ENCODE measurements at regions not wholly inside any gene's neighbourhood (a gene's known extent, or its start where the extent isn't known, plus 50 kb on each side); places are given as distances from the start of the nearest gene placed in this dataset.

DNA sequence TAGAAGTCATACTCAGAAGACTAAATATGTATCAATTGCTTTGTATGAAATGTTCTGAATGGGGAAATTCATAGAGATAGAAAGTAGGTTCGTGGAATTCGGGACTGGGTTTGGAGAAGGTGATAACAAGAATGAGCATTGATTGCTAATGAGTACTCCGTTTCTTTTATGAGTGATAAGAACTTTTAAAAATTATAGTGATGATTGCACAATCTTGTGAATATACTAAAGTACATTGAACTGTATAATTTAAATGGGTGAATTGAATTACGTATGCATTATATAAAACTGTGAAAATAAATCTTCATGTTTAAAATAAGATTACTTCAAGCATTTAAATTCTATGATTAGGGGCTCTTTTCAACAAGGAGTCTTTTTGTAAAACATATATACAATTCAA lies 425.6 kb upstream of the NCAM2 start:
- Histone ChIP-seq H3K9me3 (ENCODE audit: control insufficient read depth, low read depth, low read length) (no peaks in the 10 kb centered on the region), H3K27ac (ENCODE audit: low read length) (no peak overlapping the region), H3K4me1 (ENCODE audit: control insufficient read depth, insufficient read depth, low read length) (no peaks in the 10 kb centered on the region), H3K4me3 (ENCODE audit: low read length) (no peak overlapping the region), H3K27me3 (ENCODE audit: control insufficient read depth, insufficient read depth, low read length) (no peaks in the 10 kb centered on the region), H3K36me3 (ENCODE audit: control insufficient read depth, insufficient read depth, low read length) (no peaks in the 10 kb centered on the region)
- DNase-seq, result no peak
- 100% methylated on average over 3 of the region's 4 CpGs for WGBS (ENCODE audit: insufficient coverage, low lambda C conversion rate)

DNA sequence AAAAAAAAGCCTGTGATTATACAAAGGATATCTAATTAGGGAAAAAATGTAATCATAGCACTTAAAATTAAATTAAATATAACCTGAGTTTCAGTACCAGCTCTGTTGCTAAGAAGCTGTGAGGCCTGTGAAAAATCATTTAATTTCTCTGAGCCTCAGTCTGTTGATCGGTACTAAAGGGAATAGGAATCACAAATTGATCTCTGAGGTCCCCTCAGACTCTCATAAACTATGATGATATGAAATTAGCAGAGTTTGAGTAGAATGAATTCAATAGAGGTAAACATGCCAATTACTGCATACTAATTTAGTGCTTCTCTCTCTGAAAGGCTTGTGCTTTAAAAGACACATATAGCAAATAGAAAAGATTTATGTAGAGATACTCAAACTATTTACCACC lies 416.8 kb upstream of the NCAM2 start:
- DNase-seq, result no peak

DNA sequence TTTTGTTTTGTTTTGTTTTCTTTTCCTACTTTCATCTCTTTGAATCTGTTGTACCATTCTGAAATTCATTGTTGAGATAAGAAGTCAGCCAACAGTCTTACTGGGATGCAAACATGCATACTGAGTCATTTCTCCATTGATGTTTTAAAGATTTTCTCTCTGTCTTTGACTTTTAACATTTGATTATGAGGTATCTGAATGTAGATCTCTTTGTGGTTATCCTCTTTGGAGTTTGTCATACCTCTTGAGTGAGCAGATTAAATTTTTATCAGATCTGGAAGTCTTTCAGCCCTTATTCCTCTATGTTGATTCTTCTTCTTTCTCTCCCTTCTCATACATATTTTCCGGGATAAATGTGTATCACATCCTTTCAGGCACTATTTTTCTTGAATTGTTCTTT lies 406.9 kb upstream of the NCAM2 start:
- WGBS (ENCODE audit: insufficient coverage, low lambda C conversion rate), result 100% methylated on average over 1 of the region's 1 CpG
- no peak overlapping the region for H3K4me3 ChIP-seq (ENCODE audit: low read length)
- H3K27ac ChIP-seq (ENCODE audit: low read length), result no peak overlapping the region
- DNase-seq, result no peak
- H3K36me3 ChIP-seq (ENCODE audit: control insufficient read depth, insufficient read depth, low read length), result no peaks in the 10 kb centered on the region
- H3K27me3 ChIP-seq (ENCODE audit: control insufficient read depth, insufficient read depth, low read length), result no peaks in the 10 kb centered on the region
- H3K9me3 ChIP-seq (ENCODE audit: control insufficient read depth, low read depth, low read length), result no peaks in the 10 kb centered on the region
- no peaks in the 10 kb centered on the region for H3K4me1 ChIP-seq (ENCODE audit: control insufficient read depth, insufficient read depth, low read length)

More for the DNA sequence above, 416.8 kb upstream of the NCAM2 start:
- WGBS (ENCODE audit: insufficient coverage, low lambda C conversion rate), result no CpG with 5 or more reads among the region's 1 CpG
- Histone ChIP-seq H3K36me3 (ENCODE audit: control insufficient read depth, insufficient read depth, low read length) (no peaks in the 10 kb centered on the region), H3K4me1 (ENCODE audit: control insufficient read depth, insufficient read depth, low read length) (no peaks in the 10 kb centered on the region), H3K27ac (ENCODE audit: low read length) (no peak overlapping the region), H3K4me3 (ENCODE audit: low read length) (no peak overlapping the region), H3K9me3 (ENCODE audit: control insufficient read depth, low read depth, low read length) (peaks cover 4% of the 10 kb centered on the region), H3K27me3 (ENCODE audit: control insufficient read depth, insufficient read depth, low read length) (no peaks in the 10 kb centered on the region)

DNA sequence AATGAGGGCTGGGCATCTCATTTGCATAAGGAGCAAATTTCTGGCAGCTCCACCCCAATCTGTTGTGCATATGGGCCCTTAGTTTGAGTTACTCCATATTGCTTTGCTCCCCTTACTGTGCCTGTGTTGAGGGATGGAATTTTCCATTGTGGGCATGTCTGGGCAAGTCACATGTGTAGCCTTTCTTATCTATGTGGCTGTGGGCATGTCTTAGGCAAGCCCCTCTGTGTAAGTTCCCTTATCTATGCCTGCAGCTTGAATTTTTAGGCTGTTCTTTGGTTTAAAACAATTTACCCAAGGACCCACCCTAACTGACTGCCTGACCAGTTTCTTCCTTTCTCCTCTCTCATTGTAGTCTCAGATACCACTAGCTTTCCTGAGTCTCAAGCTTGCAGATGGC lies 405.7 kb upstream of the NCAM2 start:
- H3K4me1 ChIP-seq (ENCODE audit: control insufficient read depth, insufficient read depth, low read length), result no peaks in the 10 kb centered on the region
- H3K9me3 ChIP-seq (ENCODE audit: control insufficient read depth, low read depth, low read length), result no peaks in the 10 kb centered on the region
- no peak overlapping the region for H3K4me3 ChIP-seq (ENCODE audit: low read length)
- H3K27me3 ChIP-seq (ENCODE audit: control insufficient read depth, insufficient read depth, low read length), result no peaks in the 10 kb centered on the region
- no peaks in the 10 kb centered on the region for H3K36me3 ChIP-seq (ENCODE audit: control insufficient read depth, insufficient read depth, low read length)
- H3K27ac ChIP-seq (ENCODE audit: low read length), result no peak overlapping the region
- no peak for DNase-seq

DNA sequence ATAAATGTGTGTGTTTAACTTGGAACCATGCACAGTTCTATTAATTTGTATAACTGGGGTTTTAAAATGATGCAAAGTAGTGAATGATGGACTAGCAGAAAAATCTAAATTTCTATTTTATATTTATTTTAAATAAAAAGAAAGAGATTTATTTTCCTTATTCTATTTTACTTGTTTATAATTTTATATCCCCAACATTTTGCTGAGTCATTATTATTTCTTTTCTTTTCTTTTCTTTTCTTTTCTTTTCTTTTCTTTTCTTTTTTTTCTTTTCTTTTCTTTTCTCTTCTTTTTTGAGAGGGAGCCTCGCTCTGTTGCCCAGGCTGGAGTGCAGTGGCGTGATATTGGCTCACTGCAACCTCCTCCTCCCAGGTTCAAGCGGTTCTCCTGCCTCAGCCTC lies 395.0 kb upstream of the NCAM2 start:
- H3K27me3 ChIP-seq (ENCODE audit: control insufficient read depth, insufficient read depth, low read length), result no peaks in the 10 kb centered on the region
- no CpG with 5 or more reads among the region's 3 CpGs for WGBS (ENCODE audit: insufficient coverage, low lambda C conversion rate)
- no peak overlapping the region for H3K27ac ChIP-seq (ENCODE audit: low read length)
- DNase-seq, result no peak
- no peaks in the 10 kb centered on the region for H3K9me3 ChIP-seq (ENCODE audit: control insufficient read depth, low read depth, low read length)
- H3K4me3 ChIP-seq (ENCODE audit: low read length), result no peak overlapping the region
- H3K36me3 ChIP-seq (ENCODE audit: control insufficient read depth, insufficient read depth, low read length), result no peaks in the 10 kb centered on the region
- no peaks in the 10 kb centered on the region for H3K4me1 ChIP-seq (ENCODE audit: control insufficient read depth, insufficient read depth, low read length)

DNA sequence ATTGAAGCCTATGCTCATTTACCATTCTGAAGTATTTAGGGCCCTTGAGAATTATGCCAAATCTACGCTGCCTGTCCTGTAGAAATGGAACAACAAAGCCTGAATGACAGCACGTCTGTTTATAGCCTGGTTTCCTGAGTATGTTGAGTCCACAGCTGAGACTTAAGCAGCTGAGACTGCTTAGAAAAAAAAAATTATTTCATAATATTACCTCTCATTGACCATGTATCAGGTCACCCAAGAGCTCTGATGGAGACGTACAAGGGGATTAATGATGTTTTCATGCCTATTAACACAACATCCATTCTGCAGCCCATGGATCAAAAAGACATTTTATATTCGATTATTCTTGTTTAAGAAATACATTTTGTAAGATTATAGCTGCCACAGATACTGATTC lies 387.2 kb upstream of the NCAM2 start:
- Histone ChIP-seq H3K9me3 (ENCODE audit: control insufficient read depth, low read depth, low read length) (no peaks in the 10 kb centered on the region), H3K36me3 (ENCODE audit: control insufficient read depth, insufficient read depth, low read length) (no peaks in the 10 kb centered on the region), H3K27ac (ENCODE audit: low read length) (no peak overlapping the region), H3K27me3 (ENCODE audit: control insufficient read depth, insufficient read depth, low read length) (no peaks in the 10 kb centered on the region), H3K4me3 (ENCODE audit: low read length) (no peak overlapping the region), H3K4me1 (ENCODE audit: control insufficient read depth, insufficient read depth, low read length) (no peaks in the 10 kb centered on the region)
- no peak for DNase-seq
- no CpG with 5 or more reads among the region's 4 CpGs for WGBS (ENCODE audit: insufficient coverage, low lambda C conversion rate)

DNA sequence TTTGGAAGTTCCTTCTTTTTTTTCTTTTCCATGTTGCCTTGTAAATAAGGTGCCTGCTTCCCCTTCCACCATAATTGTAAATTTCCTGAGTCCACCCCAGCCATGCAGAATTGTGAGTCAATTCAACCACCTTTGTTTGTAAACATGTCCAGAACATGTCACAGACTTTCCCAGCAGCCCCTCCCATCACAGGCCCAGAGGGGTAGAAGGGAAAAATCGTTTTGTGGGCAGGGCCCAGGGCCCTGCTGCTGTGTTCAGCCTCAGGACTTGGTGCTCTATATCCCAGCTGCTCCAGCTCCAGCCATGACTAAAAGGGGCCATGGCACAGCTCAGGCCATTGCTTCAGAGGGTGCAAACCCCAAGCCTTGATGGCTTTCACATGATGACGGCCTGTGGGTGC lies 384.6 kb upstream of the NCAM2 start:
- H3K36me3 ChIP-seq (ENCODE audit: control insufficient read depth, insufficient read depth, low read length), result no peaks in the 10 kb centered on the region
- no CpG with 5 or more reads among the region's 2 CpGs for WGBS (ENCODE audit: insufficient coverage, low lambda C conversion rate)
- no peaks in the 10 kb centered on the region for H3K9me3 ChIP-seq (ENCODE audit: control insufficient read depth, low read depth, low read length)
- H3K27ac ChIP-seq (ENCODE audit: low read length), result no peak overlapping the region
- H3K27me3 ChIP-seq (ENCODE audit: control insufficient read depth, insufficient read depth, low read length), result no peaks in the 10 kb centered on the region
- H3K4me1 ChIP-seq (ENCODE audit: control insufficient read depth, insufficient read depth, low read length), result no peaks in the 10 kb centered on the region
- H3K4me3 ChIP-seq (ENCODE audit: low read length), result no peak overlapping the region
- DNase-seq, result no peak

DNA sequence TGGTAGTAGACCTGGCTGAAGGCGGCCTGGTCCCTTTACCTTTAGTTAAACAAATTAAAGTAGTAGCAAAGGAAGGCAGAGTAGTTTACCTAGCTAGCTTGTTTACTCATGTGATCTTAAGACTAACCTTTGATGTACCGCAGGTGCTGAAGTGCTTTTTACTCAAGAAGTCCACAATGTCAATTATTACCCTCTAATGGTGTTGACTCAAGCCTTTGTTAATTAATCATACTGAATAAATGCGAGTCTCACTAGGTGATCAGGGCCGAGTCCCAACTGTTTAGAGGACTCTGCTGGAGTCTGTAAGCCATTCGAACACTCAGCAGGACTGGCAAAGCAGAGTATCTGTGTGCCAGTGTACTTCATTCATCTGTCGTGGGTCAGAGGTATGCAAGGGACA lies 381.1 kb upstream of the NCAM2 start:
- DNase-seq, result no peak
- Histone ChIP-seq H3K4me1 (ENCODE audit: control insufficient read depth, insufficient read depth, low read length) (no peaks in the 10 kb centered on the region), H3K27ac (ENCODE audit: low read length) (no peak overlapping the region), H3K9me3 (ENCODE audit: control insufficient read depth, low read depth, low read length) (no peaks in the 10 kb centered on the region), H3K36me3 (ENCODE audit: control insufficient read depth, insufficient read depth, low read length) (no peaks in the 10 kb centered on the region), H3K27me3 (ENCODE audit: control insufficient read depth, insufficient read depth, low read length) (no peaks in the 10 kb centered on the region), H3K4me3 (ENCODE audit: low read length) (no peak overlapping the region)
- WGBS (ENCODE audit: insufficient coverage, low lambda C conversion rate), result no CpG with 5 or more reads among the region's 6 CpGs

DNA sequence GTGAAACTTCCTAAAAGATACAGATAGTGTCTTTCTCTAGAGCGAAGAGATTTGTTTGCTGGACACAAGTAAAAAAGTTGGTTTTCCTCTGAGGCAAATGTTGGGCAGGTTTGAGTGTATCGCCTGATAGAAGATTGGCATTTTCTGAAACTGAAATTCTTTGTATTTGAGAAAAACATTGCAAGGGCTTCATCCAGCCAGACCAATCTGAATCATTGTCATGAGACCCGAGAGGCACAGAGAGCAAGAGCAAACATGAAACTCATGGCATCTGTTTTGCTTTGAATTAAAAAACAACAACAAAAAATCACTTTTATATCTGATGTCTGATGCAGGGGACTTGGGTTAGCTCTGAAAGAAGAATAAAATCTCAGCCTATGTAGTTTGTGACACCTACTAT lies 379.3 kb upstream of the NCAM2 start:
- Histone ChIP-seq H3K27ac (ENCODE audit: low read length) (no peak overlapping the region), H3K4me3 (ENCODE audit: low read length) (no peak overlapping the region), H3K9me3 (ENCODE audit: control insufficient read depth, low read depth, low read length) (no peaks in the 10 kb centered on the region), H3K36me3 (ENCODE audit: control insufficient read depth, insufficient read depth, low read length) (no peaks in the 10 kb centered on the region), H3K4me1 (ENCODE audit: control insufficient read depth, insufficient read depth, low read length) (no peaks in the 10 kb centered on the region), H3K27me3 (ENCODE audit: control insufficient read depth, insufficient read depth, low read length) (no peaks in the 10 kb centered on the region)
- no peak for DNase-seq
- 100% methylated on average over 1 of the region's 3 CpGs for WGBS (ENCODE audit: insufficient coverage, low lambda C conversion rate)

DNA sequence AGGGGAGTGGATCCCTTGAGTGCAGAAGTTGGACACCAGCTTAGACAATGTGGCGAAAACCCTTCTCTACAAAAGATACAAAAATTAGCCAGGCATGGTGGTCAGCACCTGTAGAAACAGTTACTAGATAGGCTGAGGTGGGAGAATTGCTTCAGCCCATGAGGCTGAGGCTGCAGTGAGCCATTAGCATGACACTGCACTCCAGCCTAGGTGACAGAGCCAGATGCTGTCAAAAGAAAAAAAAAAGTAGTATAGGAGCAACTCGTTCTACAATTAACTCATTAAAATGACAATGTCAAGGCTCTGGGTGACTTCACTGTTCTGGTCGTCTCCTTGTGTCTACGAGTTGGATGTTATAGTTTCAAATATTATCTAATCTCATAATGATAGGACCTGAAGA lies 370.6 kb upstream of the NCAM2 start:
- no peaks in the 10 kb centered on the region for H3K4me1 ChIP-seq (ENCODE audit: control insufficient read depth, insufficient read depth, low read length)
- H3K9me3 ChIP-seq (ENCODE audit: control insufficient read depth, low read depth, low read length), result no peaks in the 10 kb centered on the region
- DNase-seq, result no peak
- H3K27ac ChIP-seq (ENCODE audit: low read length), result no peak overlapping the region
- H3K36me3 ChIP-seq (ENCODE audit: control insufficient read depth, insufficient read depth, low read length), result no peaks in the 10 kb centered on the region
- WGBS (ENCODE audit: insufficient coverage, low lambda C conversion rate), result no CpG with 5 or more reads among the region's 4 CpGs
- H3K4me3 ChIP-seq (ENCODE audit: low read length), result no peak overlapping the region
- no peaks in the 10 kb centered on the region for H3K27me3 ChIP-seq (ENCODE audit: control insufficient read depth, insufficient read depth, low read length)

DNA sequence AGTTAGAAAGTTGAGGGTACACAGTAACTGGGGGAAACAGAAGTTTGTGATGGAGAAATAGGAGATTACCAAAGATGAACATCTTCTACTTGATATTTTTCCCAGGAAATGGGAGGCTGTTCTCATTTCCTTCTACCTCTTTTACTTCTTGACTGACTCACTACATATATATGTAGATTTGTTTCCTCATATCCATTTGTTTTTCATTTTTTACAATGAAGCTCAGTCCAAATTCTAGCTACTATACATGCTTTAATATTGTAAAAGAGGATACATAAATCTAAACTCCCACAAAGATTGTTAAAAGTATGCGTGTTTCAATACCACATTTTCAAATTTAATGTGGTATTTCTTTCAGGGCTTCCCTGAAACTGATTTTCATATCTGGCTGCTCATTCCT lies 366.6 kb upstream of the NCAM2 start:
- Histone ChIP-seq H3K4me1 (ENCODE audit: control insufficient read depth, insufficient read depth, low read length) (no peaks in the 10 kb centered on the region), H3K36me3 (ENCODE audit: control insufficient read depth, insufficient read depth, low read length) (no peaks in the 10 kb centered on the region), H3K27ac (ENCODE audit: low read length) (no peak overlapping the region), H3K27me3 (ENCODE audit: control insufficient read depth, insufficient read depth, low read length) (no peaks in the 10 kb centered on the region), H3K4me3 (ENCODE audit: low read length) (no peak overlapping the region), H3K9me3 (ENCODE audit: control insufficient read depth, low read depth, low read length) (no peaks in the 10 kb centered on the region)
- DNase-seq, result no peak
- no CpG with 5 or more reads among the region's 1 CpG for WGBS (ENCODE audit: insufficient coverage, low lambda C conversion rate)
